ENCODE measurements at regions not wholly inside any gene's neighbourhood (a gene's known extent, or its start where the extent isn't known, plus 50 kb on each side); places are given as distances from the start of the nearest gene placed in this dataset.

DNA sequence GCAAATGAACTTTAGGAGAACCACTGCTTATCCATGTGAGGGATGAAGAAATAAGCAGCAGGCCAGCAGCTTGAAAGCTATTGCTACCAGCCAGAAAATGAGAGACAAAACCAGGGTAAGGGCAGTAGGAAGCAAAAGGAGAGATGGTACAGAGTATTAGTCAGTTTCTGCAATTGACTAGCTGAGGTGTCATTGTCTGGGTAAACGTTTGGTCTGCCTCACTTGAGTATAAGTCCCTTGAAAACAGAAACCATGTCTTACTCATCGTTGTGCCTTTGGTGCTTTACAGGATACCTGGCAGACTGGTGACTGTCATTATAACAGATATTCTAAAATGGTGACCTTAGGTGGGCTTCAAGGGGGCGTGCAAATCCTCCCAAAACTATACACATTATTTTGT is 63.9 kb upstream of the USP47 start:
- no peak for TF ChIP-seq POLR2A (IDR thresholded peaks at IDR 0.05; ENCODE audit: low read length)
- no peak for TF ChIP-seq GATA1 (IDR thresholded peaks at IDR 0.05; ENCODE audit: low read depth, low read length)

All from erythroblast (primary cell).